Hepatocyte (in vitro differentiated cells): ENCODE measurements at regions not wholly inside any gene's neighbourhood (a gene's known extent, or its start where the extent isn't known, plus 50 kb on each side); places are given as distances from the start of the nearest gene placed in this dataset.
A peak's percentile ranks its signal among the peaks of the same experiment; 100 is the strongest.

Source experiments
- DNase-seq: peaks from one replicate; pipeline ENCODE4 v3.0.0-alpha.2; 2016; ENCODE audit warnings: low spot score
- H2AFZ ChIP-seq: fragments of 200-600 bp; sonication (generic); 2 replicates; pipeline ENCODE4 v1.6.0; 2016; ENCODE audit warnings: antibody characterized with exemption, mild to moderate bottlenecking
- H3K27ac ChIP-seq: fragments of 200-600 bp; sonication (generic); 2 replicates; pipeline ENCODE4 v1.5.1; 2016; ENCODE audit warnings: mild to moderate bottlenecking
- H3K27me3 ChIP-seq: fragments of 200-600 bp; sonication (generic); 2 replicates; pipeline ENCODE4 v1.6.1; 2016
- H3K36me3 ChIP-seq: fragments of 200-600 bp; sonication (generic); replicated peaks from 2 replicates; pipeline ENCODE4 v1.5.1; 2016; ENCODE audit warnings: low read depth; ENCODE audit not compliant: insufficient read depth
- H3K4me1 ChIP-seq: fragments of 200-600 bp; sonication (generic); 2 replicates; pipeline ENCODE4 v1.5.1; 2016; ENCODE audit warnings: mild to moderate bottlenecking, moderate library complexity; ENCODE audit not compliant: insufficient read depth
- H3K4me2 ChIP-seq: fragments of 200-600 bp; sonication (generic); 2 replicates; pipeline ENCODE4 v1.6.0; 2016
- H3K4me3 ChIP-seq: fragments of 200-600 bp; sonication (generic); 2 replicates; pipeline ENCODE4 v1.5.1; 2016; ENCODE audit warnings: mild to moderate bottlenecking
- H3K79me2 ChIP-seq: fragments of 200-600 bp; sonication (generic); 2 replicates; pipeline ENCODE4 v1.6.0; 2017; ENCODE audit warnings: mild to moderate bottlenecking
- H3K9me2 ChIP-seq: fragments of 200-600 bp; sonication (generic); replicated peaks from 2 replicates; pipeline ENCODE4 v1.6.0; 2017; ENCODE audit warnings: mild to moderate bottlenecking; ENCODE audit not compliant: insufficient read depth
- H3K9me3 ChIP-seq: fragments of 200-600 bp; sonication (generic); 2 replicates; pipeline ENCODE4 v1.5.1; 2016; ENCODE audit warnings: low read depth, mild to moderate bottlenecking
- H4K20me1 ChIP-seq: fragments of 200-600 bp; sonication (generic); 2 replicates; pipeline ENCODE4 v1.6.0; 2016; ENCODE audit warnings: mild to moderate bottlenecking; ENCODE audit not compliant: insufficient read depth, poor library complexity, severe bottlenecking
- EZH2 ChIP-seq: fragments of 200-600 bp; sonication (generic); IDR thresholded peaks from 2 replicates; pipeline ENCODE4 v1.6.1; 2016; ENCODE audit warnings: antibody characterized with exemption, mild to moderate bottlenecking, borderline replicate concordance
- EZH2phosphoT487 ChIP-seq: fragments of 200-600 bp; sonication (generic); IDR thresholded peaks from one replicate; pipeline ENCODE4 v1.6.1; 2018; ENCODE audit warnings: antibody characterized with exemption, mild to moderate bottlenecking, low read depth, moderate library complexity; ENCODE audit not compliant: unreplicated experiment, severe bottlenecking
- whole genome bisulfite sequencing: methylation state at CpG from one replicate; pipeline ENCODE4 v1.1.6; 2016; ENCODE audit warnings: low lambda C conversion rate; ENCODE audit errors: missing lambda C conversion rate; 5-methylcytosine and 5-hydroxymethylcytosine counted together
- TF ChIP-seq, protein P1 (sequence below): fragments of 200-600 bp; sonication (generic); IDR thresholded peaks from 2 replicates; pipeline ENCODE4 v1.5.1; 2016; ENCODE audit warnings: antibody characterized with exemption, mild to moderate bottlenecking; ENCODE audit not compliant: poor library complexity

DNA sequence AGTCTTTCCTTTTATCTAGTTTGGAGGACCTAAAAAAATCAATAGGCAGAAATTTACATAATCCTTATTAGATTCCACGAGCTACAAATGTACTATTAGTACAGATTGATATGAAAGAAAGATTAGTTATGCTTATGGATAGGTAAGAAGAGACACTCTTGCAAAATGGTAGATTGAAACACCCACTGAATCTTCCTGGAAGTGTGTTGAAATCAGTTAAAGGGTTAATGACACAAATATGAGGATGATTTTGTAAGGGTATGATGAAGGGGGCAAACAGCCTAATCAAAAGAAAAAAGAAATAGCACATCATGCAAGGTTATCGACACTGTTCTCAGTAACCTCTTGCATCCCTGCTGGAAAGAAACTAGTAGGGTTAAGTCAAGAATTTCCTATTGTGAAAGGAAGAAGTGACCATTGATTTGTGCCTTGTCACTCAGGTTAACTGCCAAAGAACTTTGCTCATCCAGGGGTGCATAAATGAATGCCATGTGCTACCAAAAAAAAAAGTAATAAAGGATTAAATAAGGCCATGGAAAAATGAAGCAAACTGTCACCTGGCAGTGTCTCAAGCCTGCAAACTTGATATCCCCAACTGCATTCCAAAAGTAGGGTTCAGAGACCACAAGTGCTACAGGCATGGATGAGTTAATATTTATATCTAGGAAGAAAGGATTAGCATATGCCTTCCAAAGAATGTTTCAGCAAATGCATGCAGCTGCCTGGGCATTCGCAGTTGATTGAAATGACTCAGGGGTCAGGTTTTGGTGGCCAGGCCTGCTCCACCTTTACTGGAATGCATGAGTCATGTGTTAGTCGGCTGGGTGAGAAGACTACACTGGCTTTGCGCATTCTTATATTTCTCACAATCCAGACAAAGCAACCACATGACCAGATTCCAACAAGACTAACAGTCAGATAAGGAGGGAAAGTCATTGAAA lies 78.3 kb upstream of the ATXN3L start:
- Histone ChIP-seq H3K4me1 (peaks cover 15% of the 10 kb centered on the region), H4K20me1 (no peaks in the 10 kb centered on the region), H3K79me2 (no peaks in the 10 kb centered on the region), H3K4me3 (no peak overlapping the region), H3K9me2 (no peaks in the 10 kb centered on the region), H2AFZ (no peak overlapping the region), H3K9me3 (no peaks in the 10 kb centered on the region), H3K36me3 (no peaks in the 10 kb centered on the region), H3K27ac (peak overlapping the region; percentile 88), H3K4me2 (no peak overlapping the region), H3K27me3 (no peaks in the 10 kb centered on the region)
- TF ChIP-seq, protein P1, sequence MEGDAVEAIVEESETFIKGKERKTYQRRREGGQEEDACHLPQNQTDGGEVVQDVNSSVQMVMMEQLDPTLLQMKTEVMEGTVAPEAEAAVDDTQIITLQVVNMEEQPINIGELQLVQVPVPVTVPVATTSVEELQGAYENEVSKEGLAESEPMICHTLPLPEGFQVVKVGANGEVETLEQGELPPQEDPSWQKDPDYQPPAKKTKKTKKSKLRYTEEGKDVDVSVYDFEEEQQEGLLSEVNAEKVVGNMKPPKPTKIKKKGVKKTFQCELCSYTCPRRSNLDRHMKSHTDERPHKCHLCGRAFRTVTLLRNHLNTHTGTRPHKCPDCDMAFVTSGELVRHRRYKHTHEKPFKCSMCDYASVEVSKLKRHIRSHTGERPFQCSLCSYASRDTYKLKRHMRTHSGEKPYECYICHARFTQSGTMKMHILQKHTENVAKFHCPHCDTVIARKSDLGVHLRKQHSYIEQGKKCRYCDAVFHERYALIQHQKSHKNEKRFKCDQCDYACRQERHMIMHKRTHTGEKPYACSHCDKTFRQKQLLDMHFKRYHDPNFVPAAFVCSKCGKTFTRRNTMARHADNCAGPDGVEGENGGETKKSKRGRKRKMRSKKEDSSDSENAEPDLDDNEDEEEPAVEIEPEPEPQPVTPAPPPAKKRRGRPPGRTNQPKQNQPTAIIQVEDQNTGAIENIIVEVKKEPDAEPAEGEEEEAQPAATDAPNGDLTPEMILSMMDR = no peak
- TF ChIP-seq EZH2 (no peak), EZH2phosphoT487 (no peak)
- WGBS = 36% methylated on average over 5 of the region's 5 CpGs
- peak; percentile 90 for DNase-seq

DNA sequence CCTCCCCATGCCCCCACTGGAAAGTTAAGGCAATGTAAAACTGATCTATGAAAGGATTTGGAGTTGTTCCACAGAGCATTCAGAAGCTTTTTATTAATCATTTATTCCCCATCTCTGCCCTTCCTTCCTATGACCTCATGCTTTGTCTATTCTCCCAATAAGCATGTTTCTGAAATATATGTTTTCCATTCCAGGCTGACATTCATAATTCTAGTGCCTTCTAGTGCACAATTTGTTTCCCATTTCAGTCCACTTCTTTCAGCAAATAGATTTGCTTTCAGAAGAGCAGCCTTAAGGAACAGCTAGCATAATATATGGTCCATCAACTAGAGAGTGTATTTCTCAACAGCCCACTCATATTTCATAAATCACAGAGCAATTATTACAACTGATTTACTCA lies 77.1 kb upstream of the ATXN3L start:
- Histone ChIP-seq H3K27me3 (no peaks in the 10 kb centered on the region), H3K4me3 (no peak overlapping the region), H3K9me2 (no peaks in the 10 kb centered on the region), H2AFZ (no peak overlapping the region), H3K36me3 (no peaks in the 10 kb centered on the region), H3K9me3 (no peaks in the 10 kb centered on the region), H3K79me2 (no peaks in the 10 kb centered on the region), H3K4me1 (peaks cover 15% of the 10 kb centered on the region), H4K20me1 (no peaks in the 10 kb centered on the region), H3K27ac (peak overlapping the region; percentile 49), H3K4me2 (no peak overlapping the region)
- no peak for TF ChIP-seq EZH2phosphoT487
- TF ChIP-seq EZH2 = no peak
- TF ChIP-seq, protein P1 = no peak
- DNase-seq = no peak

DNA sequence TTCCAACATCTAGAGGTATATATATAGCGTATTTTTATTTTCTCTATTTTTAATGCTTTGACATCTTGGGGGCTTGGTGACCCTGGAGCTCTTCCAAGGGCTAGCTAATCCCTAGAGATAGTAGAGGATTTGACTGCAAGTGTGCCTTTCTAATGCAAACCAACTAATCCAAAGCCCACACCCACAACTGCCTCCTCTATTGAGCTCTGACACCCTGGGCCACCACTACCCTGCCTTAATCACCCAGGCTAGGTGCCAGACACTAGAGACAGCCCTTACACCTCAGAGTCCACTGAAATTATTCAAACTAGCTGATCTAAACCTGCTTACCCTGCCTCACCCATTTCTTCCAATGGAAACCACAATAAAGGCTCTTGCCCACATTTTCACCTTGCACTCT lies 69.6 kb upstream of the ATXN3L start:
- no peak for DNase-seq
- TF ChIP-seq EZH2phosphoT487 (no peak), EZH2 (no peak)
- TF ChIP-seq, protein P1 = no peak
- no peaks in the 10 kb centered on the region for H3K27me3 ChIP-seq
- H3K27ac ChIP-seq = no peak overlapping the region
- no peaks in the 10 kb centered on the region for H3K9me2 ChIP-seq
- no peak overlapping the region for H3K4me2 ChIP-seq
- no peaks in the 10 kb centered on the region for H4K20me1 ChIP-seq
- H3K4me1 ChIP-seq = peaks cover 11% of the 10 kb centered on the region
- H3K36me3 ChIP-seq = no peaks in the 10 kb centered on the region
- no peaks in the 10 kb centered on the region for H3K9me3 ChIP-seq
- H3K4me3 ChIP-seq = no peak overlapping the region
- WGBS = 100% methylated on average over 1 of the region's 1 CpG
- no peak overlapping the region for H2AFZ ChIP-seq
- H3K79me2 ChIP-seq = no peaks in the 10 kb centered on the region
